Heart left ventricle (tissue), 16 donors: ENCODE measurements at regions not wholly inside any gene's neighbourhood (a gene's known extent, or its start where the extent isn't known, plus 50 kb on each side); places are given as distances from the start of the nearest gene placed in this dataset.

ENCODE experiments used
- ATAC-seq, 4 donors: fragments of 200-7000 bp; cut with Tn5 transposase; one replicate each; pipeline ENCODE4 v1.9.1; 2020 to 2022; ENCODE audit warnings: moderate library complexity in 4 of 4, mild to moderate bottlenecking in 3 of 4, moderate number of reproducible peaks in 1 of 4
- DNase-seq, 5 donors: peaks; one replicate each; pipeline ENCODE4 v3.0.0-alpha.2; 2020
- H3K27ac ChIP-seq, 12 donors: fragments of 200-600 bp; sonication (generic) in 4 of 12; one replicate each; pipeline versions ENCODE4 v1.5.0 to v1.8.0; 2016 to 2022; ENCODE audit warnings: mild to moderate bottlenecking in 2 of 12
- H3K27me3 ChIP-seq, 9 donors: fragments of 200-600 bp; sonication (generic) in 2 of 9; one replicate each; pipeline versions ENCODE4 v1.5.1 to v1.8.0; 2016 to 2022; ENCODE audit warnings: mild to moderate bottlenecking in 3 of 9
- H3K36me3 ChIP-seq, 9 donors: fragments of 200-600 bp; sonication (generic) in 2 of 9; one replicate each; pipeline versions ENCODE4 v1.5.0 to v1.8.0; 2018 to 2022; ENCODE audit warnings: mild to moderate bottlenecking in 2 of 9
- H3K4me1 ChIP-seq, 12 donors: fragments of 200-600 bp; sonication (generic) in 4 of 12; one replicate each; pipeline versions ENCODE4 v1.5.0 to v1.8.0; 2016 to 2022; ENCODE audit warnings: mild to moderate bottlenecking in 3 of 12
- H3K4me3 ChIP-seq, 12 donors: fragments of 200-600 bp; sonication (generic) in 4 of 12; one replicate each; pipeline versions ENCODE4 v1.5.0 to v1.8.0; 2017 to 2022; ENCODE audit warnings: mild to moderate bottlenecking in 9 of 12, moderate library complexity in 4 of 12
- H3K9me3 ChIP-seq, 12 donors: fragments of 200-600 bp; sonication (generic) in 4 of 12; one replicate each; pipeline versions ENCODE4 v1.5.0 to v1.8.0; 2016 to 2022; ENCODE audit warnings: mild to moderate bottlenecking in 1 of 12
- CTCF ChIP-seq, 12 donors: fragments of 200-600 bp; sonication (generic) in 4 of 12; IDR thresholded peaks; one replicate each; pipeline versions ENCODE4 v1.5.0 to v1.8.0; 2018 to 2022; ENCODE audit warnings: antibody characterized with exemption in 12 of 12, mild to moderate bottlenecking in 5 of 12
- POLR2A ChIP-seq, 2 donors: fragments of 450-650 bp; IDR thresholded peaks; one replicate each; pipeline ENCODE4 v1.6.1; 2017; ENCODE audit warnings: antibody characterized with exemption in 2 of 2, mild to moderate bottlenecking in 2 of 2, moderate library complexity in 2 of 2
- WGBS, 4 donors: extraction: QIAGEN DNeasy Blood & Tissue Kit in 2 of 4; methylation state at CpG; one replicate each; pipeline versions ENCODE4 v1.1.5 to v1.1.7; 2013 to 2018; 5-methylcytosine and 5-hydroxymethylcytosine counted together
- intact Hi-C, 10 donors: fragments of 100-400 bp; cut with DNase I; formaldehyde crosslinking; loops; one replicate each; pipeline versions ENCODE4 v1.11.1 to v1.14.2; 2022
- donor health status: ischemic (EF 13 %, LVEDD 7.1; RV severe dilation, severe dysfunction).
- donor health status: healthy with polysubstance abuse.
- donor health status: DM: no; HTN: yes; CAD: no.
- donor health status: DM: no; HTN: no; CAD: no.
- donor health status: ischemic (EF 25% LVEDD 6.9; RV normal size, moderate dysfunction).
- donor health status: ischemic (EF 25% LVEDD 5.7; RV mildly dilated, moderate dysfunction).
- donor health status: healthy.
- donor health status: DM: yes; HTN: yes; CAD: no.
- donor health status: ischemic (EF 35%, LVEDD 5.7; RV mildly dilated, moderate dysfunction).
- donor health status: nonischemic (EF 11% LVEDD 7.7; RV severe dilation, severe dysfunction).
- donor health status: DM: yes; HTN: yes; CAD: no.
- donor health status: PGD.
- donor health status: ischemic (EF 29% LVEDD 5.4; RV normal size, mild dysfunction).
- donor health status: nonischemic (EF 23%, LVEDD 6.1; RV moderate dilation, normal function).

- Histone ChIP-seq H3K4me1 (no peaks in the 10 kb centered on the region), H3K9me3 (peaks cover 0 to 14% (median 7%) of the 10 kb centered on the region in 12 donors), H3K27ac (no peak overlapping the region), H3K36me3 (no peaks in the 10 kb centered on the region), H3K4me3 (no peak overlapping the region), H3K27me3 (no peaks in the 10 kb centered on the region)
- DNase-seq: peak in 1 of 5 donors; percentile 50
- no peak for TF ChIP-seq CTCF (IDR thresholded peaks at IDR 0.05)
- TF ChIP-seq POLR2A (IDR thresholded peaks at IDR 0.05): no peak
- no peak for ATAC-seq
- intact Hi-C loops: no loop called here
- 95 to 98% (median 97%) methylated on average over 9 to 16 of the region's 16 CpGs for WGBS, 4 donors
Observed at GRCh38 chr13:80658705-80659104, 317.8 kb upstream of the SPRY2 start.

- 92 to 100% (median 99%) methylated on average over 2 of the region's 2 CpGs for WGBS, 4 donors
- intact Hi-C loops: no loop called here
- Histone ChIP-seq H3K27ac (no peak overlapping the region), H3K27me3 (no peaks in the 10 kb centered on the region), H3K36me3 (no peaks in the 10 kb centered on the region), H3K9me3 (no peaks in the 10 kb centered on the region), H3K4me3 (no peak overlapping the region), H3K4me1 (no peaks in the 10 kb centered on the region)
- TF ChIP-seq POLR2A (IDR thresholded peaks at IDR 0.05): no peak
- TF ChIP-seq CTCF (IDR thresholded peaks at IDR 0.05): no peak
- ATAC-seq (no peak), DNase-seq (no peak)
Observed at GRCh38 chr13:80656512-80656904, 315.6 kb upstream of the SPRY2 start.

GRCh38 chr13:80655778-80656511 is 315.0 kb upstream of the SPRY2 start:
- intact Hi-C loops: no loop called here
- Histone ChIP-seq H3K27ac (no peak overlapping the region), H3K4me3 (no peak overlapping the region), H3K4me1 (no peaks in the 10 kb centered on the region), H3K9me3 (no peaks in the 10 kb centered on the region), H3K27me3 (no peaks in the 10 kb centered on the region), H3K36me3 (no peaks in the 10 kb centered on the region)
- ATAC-seq (no peak), DNase-seq (no peak)
- WGBS, 4 donors: 86 to 93% (median 93%) methylated on average over 5 of the region's 5 CpGs
- TF ChIP-seq CTCF (IDR thresholded peaks at IDR 0.05): no peak
- TF ChIP-seq POLR2A (IDR thresholded peaks at IDR 0.05): no peak

GRCh38 chr13:80654638-80655249 is 313.8 kb upstream of the SPRY2 start:
- H3K4me3 ChIP-seq: peak overlapping the region in 10 of 12 donors; percentile 14 to 50 (median 42)
- intact Hi-C loops: no loop called here
- ATAC-seq (peak in 3 of 4 donors; percentile 48 to 74 (median 73)), DNase-seq (peak in 3 of 5 donors; percentile 25 to 56 (median 29))
- no peaks in the 10 kb centered on the region for H3K36me3 ChIP-seq
- peak overlapping the region in 2 of 12 donors; percentile 23 to 30 for H3K27ac ChIP-seq
- TF ChIP-seq POLR2A (IDR thresholded peaks at IDR 0.05): no peak
- TF ChIP-seq CTCF (IDR thresholded peaks at IDR 0.05): no peak
- no peaks in the 10 kb centered on the region for H3K27me3 ChIP-seq
- no peaks in the 10 kb centered on the region for H3K4me1 ChIP-seq
- H3K9me3 ChIP-seq: peaks cover 0 to 4% (median 0%) of the 10 kb centered on the region in 12 donors
- WGBS, 4 donors: 49 to 73% (median 56%) methylated on average over 29 to 37 of the region's 37 CpGs
